PC-9 (cell line): ENCODE measurements at regions not wholly inside any gene's neighbourhood (a gene's known extent, or its start where the extent isn't known, plus 50 kb on each side); places are given as distances from the start of the nearest gene placed in this dataset.

Source experiments
- BruUV-seq: library from RNA; stranded (reverse); fragments of 400-500 nt; replicated peaks from 2 replicates; lab custom pipeline; 2021; lab: Mats Ljungman, UMichigan
- CTCF ChIA-PET: fragments of 300-600 bp; sonication (Branson Sonifier 250); formaldehyde crosslinking; loops from one replicate; lab custom pipeline; 2022; ENCODE audit warnings: antibody characterized with exemption; lab: Charles Lee
- POLR2A ChIA-PET: fragments of 300-600 bp; sonication (Branson Sonifier 250); formaldehyde crosslinking; loops from one replicate; lab custom pipeline; 2022; ENCODE audit warnings: antibody characterized with exemption; ENCODE audit not compliant: unreplicated experiment; lab: Charles Lee
- DNase-seq, 2 experiments: peaks; one replicate each; pipeline versions ENCODE4 v3.0.0 to v3.0.0-alpha.2; 2015 to 2022; ENCODE audit warnings: mixed read lengths in 1 of 2
- H2AFZ ChIP-seq: fragments of 200-600 bp; sonication (generic); 2 replicates; pipeline ENCODE4 v1.8.1; 2017; ENCODE audit warnings: antibody characterized with exemption
- H3F3A ChIP-seq: fragments of 200-600 bp; sonication (generic); 2 replicates; pipeline ENCODE4 v1.8.1; 2017; ENCODE audit warnings: antibody characterized with exemption, mild to moderate bottlenecking, low read depth; ENCODE audit not compliant: insufficient read depth
- H3K27ac ChIP-seq: fragments of 200-600 bp; sonication (generic); 2 replicates; pipeline ENCODE4 v1.6.1; 2016; ENCODE audit warnings: mixed run types
- H3K27me3 ChIP-seq: fragments of 200-600 bp; sonication (generic); 2 replicates; pipeline ENCODE4 v1.6.1; 2016; ENCODE audit warnings: low read depth, mixed run types; ENCODE audit not compliant: insufficient read depth
- H3K36me3 ChIP-seq: fragments of 200-600 bp; sonication (generic); 2 replicates; pipeline ENCODE4 v1.6.1; 2016; ENCODE audit warnings: low read depth, mixed run types
- H3K4me1 ChIP-seq: fragments of 200-600 bp; sonication (generic); replicated peaks from 2 replicates; pipeline ENCODE4 v1.6.1; 2016; ENCODE audit warnings: mixed run types; ENCODE audit not compliant: insufficient read depth
- H3K4me2 ChIP-seq: fragments of 200-600 bp; sonication (generic); 2 replicates; pipeline ENCODE4 v1.6.1; 2017; ENCODE audit warnings: mixed run types
- H3K4me3 ChIP-seq: fragments of 200-600 bp; sonication (generic); 2 replicates; pipeline ENCODE4 v1.6.1; 2016; ENCODE audit warnings: mixed run types
- H3K79me2 ChIP-seq: fragments of 200-600 bp; sonication (generic); 2 replicates; pipeline ENCODE4 v1.6.1; 2017; ENCODE audit warnings: low read depth, mixed run types
- H3K9me2 ChIP-seq: fragments of 200-600 bp; sonication (generic); 2 replicates; pipeline ENCODE4 v1.8.1; 2017; ENCODE audit warnings: mild to moderate bottlenecking; ENCODE audit not compliant: insufficient read depth
- H3K9me3 ChIP-seq: fragments of 200-600 bp; sonication (generic); 2 replicates; pipeline ENCODE4 v1.8.1; 2016; ENCODE audit warnings: low read depth; ENCODE audit not compliant: insufficient read depth
- H4K20me1 ChIP-seq: fragments of 200-600 bp; sonication (generic); 2 replicates; pipeline ENCODE4 v1.8.1; 2017; ENCODE audit not compliant: insufficient read depth
- CTCF ChIP-seq: fragments of 200-600 bp; sonication (generic); conservative IDR thresholded peaks from 2 replicates; pipeline ENCODE4 v1.6.1; 2017; ENCODE audit warnings: mixed run types, antibody characterized with exemption, mild to moderate bottlenecking, moderate library complexity
- EZH2 ChIP-seq: fragments of 200-600 bp; sonication (generic); IDR thresholded peaks from 2 replicates; pipeline ENCODE4 v1.8.0; 2017; ENCODE audit warnings: antibody characterized with exemption, low read depth
- intact Hi-C: fragments of 100-400 bp; cut with micrococcal nuclease; formaldehyde crosslinking; loops from one replicate; pipeline ENCODE4 v1.10.0; 2022; ENCODE audit not compliant: unreplicated experiment

GRCh38 chr12:98149270-98149669 lies 366.1 kb upstream of the TMPO start:
- no peak overlapping the region for H2AFZ ChIP-seq
- no peaks in the 10 kb centered on the region for H3K79me2 ChIP-seq
- BruUV-seq = no TSS peak
- no peaks in the 10 kb centered on the region for H3K4me1 ChIP-seq
- H3K36me3 ChIP-seq = no peaks in the 10 kb centered on the region
- no peaks in the 10 kb centered on the region for H3K9me3 ChIP-seq
- ChIA-PET POLR2A (no interaction called here), CTCF (no interaction called here)
- H3K27ac ChIP-seq = no peak overlapping the region
- DNase-seq = no peak
- no peaks in the 10 kb centered on the region for H3K27me3 ChIP-seq
- H4K20me1 ChIP-seq = no peaks in the 10 kb centered on the region
- no peak for TF ChIP-seq CTCF
- TF ChIP-seq EZH2 = no peak
- H3K4me2 ChIP-seq = no peak overlapping the region
- H3F3A ChIP-seq = no peaks in the 10 kb centered on the region
- H3K4me3 ChIP-seq = no peak overlapping the region
- intact Hi-C loops = no loop called here
- H3K9me2 ChIP-seq = no peaks in the 10 kb centered on the region

GRCh38 chr12:98149691-98150210 lies 365.6 kb upstream of the TMPO start:
- H3K9me2 ChIP-seq = no peaks in the 10 kb centered on the region
- H3K4me1 ChIP-seq = no peaks in the 10 kb centered on the region
- no peak overlapping the region for H3K4me2 ChIP-seq
- H4K20me1 ChIP-seq = no peaks in the 10 kb centered on the region
- intact Hi-C loops = no loop called here
- no peak for TF ChIP-seq CTCF
- TF ChIP-seq EZH2 = no peak
- no peaks in the 10 kb centered on the region for H3K36me3 ChIP-seq
- no peaks in the 10 kb centered on the region for H3K79me2 ChIP-seq
- H3K27ac ChIP-seq = no peak overlapping the region
- H3F3A ChIP-seq = no peaks in the 10 kb centered on the region
- BruUV-seq = no TSS peak
- no peaks in the 10 kb centered on the region for H3K27me3 ChIP-seq
- POLR2A ChIA-PET = no interaction called here
- H2AFZ ChIP-seq = no peak overlapping the region
- no peak for DNase-seq
- CTCF ChIA-PET = no interaction called here
- H3K9me3 ChIP-seq = no peaks in the 10 kb centered on the region
- H3K4me3 ChIP-seq = no peak overlapping the region

GRCh38 chr12:98151105-98151590 lies 364.2 kb upstream of the TMPO start:
- H2AFZ ChIP-seq = no peak overlapping the region
- POLR2A ChIA-PET = no interaction called here
- no TSS peak for BruUV-seq
- intact Hi-C loops = no loop called here
- CTCF ChIA-PET = no interaction called here
- H3K4me2 ChIP-seq = no peak overlapping the region
- H4K20me1 ChIP-seq = no peaks in the 10 kb centered on the region
- no peaks in the 10 kb centered on the region for H3F3A ChIP-seq
- no peaks in the 10 kb centered on the region for H3K4me1 ChIP-seq
- no peaks in the 10 kb centered on the region for H3K79me2 ChIP-seq
- no peaks in the 10 kb centered on the region for H3K27me3 ChIP-seq
- DNase-seq = no peak
- H3K9me2 ChIP-seq = no peaks in the 10 kb centered on the region
- H3K4me3 ChIP-seq = no peak overlapping the region
- no peaks in the 10 kb centered on the region for H3K36me3 ChIP-seq
- no peaks in the 10 kb centered on the region for H3K9me3 ChIP-seq
- no peak for TF ChIP-seq CTCF
- TF ChIP-seq EZH2 = no peak
- no peak overlapping the region for H3K27ac ChIP-seq
